ENCODE measurements at regions not wholly inside any gene's neighbourhood (a gene's known extent, or its start where the extent isn't known, plus 50 kb on each side); places are given as distances from the start of the nearest gene placed in this dataset.
"Not testable (repeated sequence)": the region's sequence is repeated elsewhere in the genome, so short reads cannot be mapped to it uniquely, and the experiment has no call there.

DNA sequence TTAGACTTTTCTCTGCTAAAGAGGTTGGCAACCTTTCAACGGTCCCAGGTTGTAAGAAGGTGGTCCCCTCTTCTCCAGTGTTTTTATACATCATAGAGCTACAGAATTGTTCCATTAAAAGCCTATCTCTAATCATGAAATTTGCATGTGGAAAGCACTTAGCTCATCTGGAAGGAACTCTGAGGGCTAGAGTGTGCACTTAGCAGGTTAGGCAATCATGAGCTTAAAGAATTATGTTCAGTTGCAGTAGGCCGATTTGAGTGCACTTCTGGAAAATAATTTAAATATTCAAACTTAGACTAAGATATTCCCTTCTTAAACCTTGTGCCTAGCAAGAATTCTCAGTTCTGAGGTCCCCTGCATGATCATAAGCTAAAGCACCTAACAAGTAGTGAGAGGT is 468.7 kb downstream of the SPATA31D1 start:
- Histone ChIP-seq H3K4me3 (no peak overlapping the region), H3K9me3 (no peaks in the 10 kb centered on the region), H3K36me3 (no peaks in the 10 kb centered on the region), H3K27me3 (no peaks in the 10 kb centered on the region)
- no peak for DNase-seq

- H3K4me3 ChIP-seq = no peak overlapping the region
These were observed 469.3 kb downstream of the SPATA31D1 start for GRCh38 chr9:82457891-82458290.

GRCh38 chr9:82458296-82458695 is 469.7 kb downstream of the SPATA31D1 start:
- Histone ChIP-seq H3K4me3 (no peak overlapping the region), H3K9me3 (no peaks in the 10 kb centered on the region), H3K36me3 (no peaks in the 10 kb centered on the region), H3K27me3 (no peaks in the 10 kb centered on the region)
- DNase-seq = no peak

More at GRCh38 chr9:82457891-82458290, 469.3 kb downstream of the SPATA31D1 start:
- Histone ChIP-seq H3K36me3 (no peaks in the 10 kb centered on the region), H3K9me3 (no peaks in the 10 kb centered on the region), H3K27me3 (no peaks in the 10 kb centered on the region)
- no peak for DNase-seq

DNA sequence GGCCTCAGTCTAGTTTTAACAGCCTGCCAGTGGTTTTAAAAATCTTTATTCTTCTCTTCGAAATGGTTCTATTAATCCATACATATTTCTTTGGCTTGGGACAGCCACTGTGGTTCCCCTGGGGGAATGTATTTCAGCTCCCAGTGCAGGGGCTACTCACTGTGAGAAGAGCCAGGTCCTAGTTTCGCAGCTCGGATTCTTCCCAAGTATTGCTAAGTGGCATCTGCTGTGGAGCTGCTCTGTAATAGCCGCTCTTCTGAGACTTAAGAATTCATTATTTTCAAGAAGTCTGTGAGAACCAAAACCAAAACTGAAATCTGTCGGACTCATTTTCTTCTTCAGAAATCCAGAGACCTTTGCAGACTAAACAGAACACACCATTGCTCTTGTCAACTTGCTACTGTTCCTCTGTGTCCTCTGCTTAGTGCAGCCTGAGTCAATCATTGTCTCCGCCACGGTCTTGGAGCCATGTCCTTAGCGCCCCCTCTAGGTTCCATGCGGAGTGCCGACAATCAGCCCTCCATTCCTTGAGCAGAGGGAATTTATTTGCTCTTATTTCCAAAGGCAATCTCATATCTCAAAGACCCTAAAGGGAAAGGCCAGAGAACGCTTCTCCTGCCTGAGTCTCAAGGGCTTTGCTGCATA is 478.2 kb downstream of the SPATA31D1 start:
- Histone ChIP-seq H3K9me3 (no peaks in the 10 kb centered on the region), H3K4me3 (no peak overlapping the region), H3K36me3 (no peaks in the 10 kb centered on the region), H3K27me3 (no peaks in the 10 kb centered on the region)
- no peak for DNase-seq

DNA sequence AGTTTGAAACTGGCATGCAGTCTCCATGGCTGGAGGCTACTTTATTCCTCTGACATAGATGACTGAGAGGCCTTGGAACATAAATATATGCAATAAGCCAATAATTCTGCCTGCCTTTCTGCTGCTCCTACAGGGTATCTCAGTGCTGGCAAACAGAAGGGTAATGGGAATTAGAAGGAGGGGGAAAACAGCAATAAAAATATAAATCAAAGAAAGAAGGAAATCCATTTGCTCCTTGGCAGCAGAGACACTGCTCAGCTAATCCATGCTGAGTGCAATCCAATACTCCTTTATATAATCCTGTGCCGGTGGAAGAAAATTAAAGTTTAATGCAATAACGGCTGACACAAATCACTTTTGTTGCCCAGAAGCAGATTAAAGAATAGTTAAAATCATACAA is 478.9 kb downstream of the SPATA31D1 start:
- DNase-seq = no peak
- no peaks in the 10 kb centered on the region for H3K27me3 ChIP-seq
- no peaks in the 10 kb centered on the region for H3K36me3 ChIP-seq
- no peaks in the 10 kb centered on the region for H3K9me3 ChIP-seq
- H3K4me3 ChIP-seq = no peak overlapping the region

DNA sequence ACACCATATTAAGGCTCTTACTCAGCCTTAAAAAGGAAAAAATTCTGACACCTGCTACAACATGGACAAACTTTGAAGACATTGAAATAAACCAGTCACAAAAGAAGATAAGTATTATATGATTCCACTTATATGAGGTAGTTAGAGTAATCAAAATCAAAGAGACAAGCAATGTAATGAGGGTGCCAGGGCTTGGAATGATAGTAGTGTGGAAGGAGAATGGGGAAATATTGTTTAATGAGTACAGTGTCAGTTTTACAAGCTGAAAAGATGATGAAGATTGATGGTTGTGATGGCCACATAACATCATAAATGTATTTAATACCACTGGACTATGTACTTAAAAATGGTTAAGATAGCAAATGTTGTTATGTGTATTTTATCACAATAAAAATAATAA is 485.7 kb downstream of the SPATA31D1 start:
- H3K9me3 ChIP-seq = no peaks in the 10 kb centered on the region
- no peaks in the 10 kb centered on the region for H3K36me3 ChIP-seq
- H3K4me3 ChIP-seq = no peak overlapping the region
- DNase-seq = no peak
- no peaks in the 10 kb centered on the region for H3K27me3 ChIP-seq

- H3K9me3 ChIP-seq = no peaks in the 10 kb centered on the region
- H3K27me3 ChIP-seq = no peaks in the 10 kb centered on the region
- no peak for DNase-seq
- H3K4me3 ChIP-seq = no peak overlapping the region
- no peaks in the 10 kb centered on the region for H3K36me3 ChIP-seq
These were observed 487.2 kb downstream of the SPATA31D1 start for GRCh38 chr9:82475584-82476301.

DNA sequence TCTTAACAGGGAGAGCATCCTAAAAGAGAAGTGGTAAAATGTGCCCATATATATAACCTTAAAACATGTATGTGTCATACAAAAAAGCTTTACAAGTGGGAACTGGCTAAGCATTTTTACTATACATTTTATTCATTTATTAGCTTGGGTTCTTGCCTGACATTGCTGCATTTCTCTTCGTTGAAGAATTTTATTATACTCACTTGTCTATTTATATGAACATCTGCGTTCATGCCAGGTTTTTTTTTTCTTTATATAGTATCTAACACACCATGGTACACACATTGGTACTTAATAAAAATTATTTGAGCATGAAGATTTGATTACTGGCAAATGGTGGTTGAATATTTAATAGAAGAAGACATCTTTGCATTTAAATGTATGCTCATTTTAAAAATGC is 492.3 kb downstream of the SPATA31D1 start:
- Histone ChIP-seq H3K36me3 (no peaks in the 10 kb centered on the region), H3K4me3 (no peak overlapping the region), H3K27me3 (no peaks in the 10 kb centered on the region), H3K9me3 (no peaks in the 10 kb centered on the region)
- DNase-seq = no peak

DNA sequence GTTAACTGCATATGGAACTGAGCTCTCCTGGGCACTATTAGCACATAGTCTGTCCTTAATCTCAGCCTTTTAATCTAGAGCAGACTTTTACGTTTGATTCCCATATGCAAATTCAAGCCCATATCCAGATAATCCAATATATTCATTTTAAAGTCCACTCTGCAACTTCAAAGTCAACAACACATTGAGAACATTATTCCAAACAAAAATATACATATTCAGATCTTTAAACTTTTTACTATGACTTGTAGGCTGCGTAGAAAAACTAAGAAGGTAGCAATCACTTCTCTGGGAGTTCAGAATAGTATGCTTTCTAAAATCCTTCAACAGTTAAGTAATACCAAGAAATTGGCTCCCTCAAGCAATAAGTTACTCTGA is 499.4 kb downstream of the SPATA31D1 start:
- no peaks in the 10 kb centered on the region for H3K9me3 ChIP-seq
- no peak for DNase-seq
- no peak overlapping the region for H3K4me3 ChIP-seq
- no peaks in the 10 kb centered on the region for H3K36me3 ChIP-seq
- H3K27me3 ChIP-seq = no peaks in the 10 kb centered on the region

GRCh38 chr9:82488313-82489200 is 500.0 kb downstream of the SPATA31D1 start:
- H3K9me3 ChIP-seq = no peaks in the 10 kb centered on the region
- no peaks in the 10 kb centered on the region for H3K36me3 ChIP-seq
- H3K27me3 ChIP-seq = no peaks in the 10 kb centered on the region
- peak; percentile 46 for DNase-seq
- H3K4me3 ChIP-seq = no peak overlapping the region

- no peaks in the 10 kb centered on the region for H3K9me3 ChIP-seq
- H3K27me3 ChIP-seq = no peaks in the 10 kb centered on the region
- H3K4me3 ChIP-seq = no peak overlapping the region
- H3K36me3 ChIP-seq = no peaks in the 10 kb centered on the region
- DNase-seq = no peak
These were observed 500.7 kb downstream of the SPATA31D1 start for GRCh38 chr9:82489201-82489821.

GRCh38 chr9:82490019-82490499 is 501.5 kb downstream of the SPATA31D1 start:
- H3K9me3 ChIP-seq = no peaks in the 10 kb centered on the region
- DNase-seq = peak; percentile 46
- H3K36me3 ChIP-seq = no peaks in the 10 kb centered on the region
- H3K4me3 ChIP-seq = no peak overlapping the region
- no peaks in the 10 kb centered on the region for H3K27me3 ChIP-seq

- H3K27me3 ChIP-seq, DNase-seq, H3K4me3 ChIP-seq, H3K36me3 ChIP-seq, H3K9me3 ChIP-seq: not testable (repeated sequence)
These were observed 502.2 kb downstream of the SPATA31D1 start for GRCh38 chr9:82490821-82491220.

DNA sequence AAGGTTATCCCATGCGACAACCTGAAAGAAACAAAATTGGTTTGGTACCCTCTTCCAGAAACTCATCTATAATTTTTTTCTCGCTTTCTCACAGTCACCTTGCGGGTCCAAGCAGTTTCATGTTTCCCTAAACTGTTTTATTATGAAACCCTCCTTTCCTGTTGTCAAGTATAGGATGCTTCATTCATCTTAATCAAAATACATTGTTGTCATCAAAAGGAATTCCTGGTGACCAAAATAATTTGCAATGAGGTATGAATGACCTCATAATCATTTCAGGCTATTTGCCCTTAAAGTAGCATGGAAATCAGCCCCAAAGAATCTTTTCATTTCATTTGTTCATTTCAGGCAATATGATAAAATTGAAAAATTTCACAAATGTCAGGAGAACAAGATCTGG is 503.0 kb downstream of the SPATA31D1 start:
- no peaks in the 10 kb centered on the region for H3K27me3 ChIP-seq
- no peaks in the 10 kb centered on the region for H3K36me3 ChIP-seq
- DNase-seq = no peak
- no peaks in the 10 kb centered on the region for H3K9me3 ChIP-seq
- H3K4me3 ChIP-seq = no peak overlapping the region

DNA sequence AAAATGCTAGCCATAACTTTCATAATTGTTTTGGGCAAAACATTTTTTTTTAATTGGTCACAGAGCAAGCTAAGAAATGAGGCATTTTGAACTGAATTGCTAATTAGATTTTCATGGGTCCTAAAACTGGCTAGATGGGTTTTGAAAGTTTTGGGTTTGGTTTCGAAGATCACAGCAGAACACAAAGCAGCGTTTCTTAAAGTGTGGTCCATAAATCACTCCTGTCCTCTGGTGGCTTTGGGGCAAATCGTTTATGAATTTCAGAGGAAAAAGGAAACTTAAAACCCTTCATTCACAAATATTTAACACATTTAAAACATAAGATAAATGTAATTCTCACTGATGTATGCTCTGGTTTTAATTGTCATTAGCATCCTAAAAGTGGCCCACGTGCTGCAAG is 503.7 kb downstream of the SPATA31D1 start:
- DNase-seq = no peak
- no peaks in the 10 kb centered on the region for H3K9me3 ChIP-seq
- no peak overlapping the region for H3K4me3 ChIP-seq
- no peaks in the 10 kb centered on the region for H3K27me3 ChIP-seq
- no peaks in the 10 kb centered on the region for H3K36me3 ChIP-seq

GRCh38 chr9:82495884-82496777 is 507.6 kb downstream of the SPATA31D1 start:
- no peak for DNase-seq
- no peak overlapping the region for H3K4me3 ChIP-seq
- no peaks in the 10 kb centered on the region for H3K9me3 ChIP-seq
- H3K36me3 ChIP-seq = no peaks in the 10 kb centered on the region
- no peaks in the 10 kb centered on the region for H3K27me3 ChIP-seq
